Right lobe of liver (tissue), 4 donors: ENCODE measurements at regions not wholly inside any gene's neighbourhood (a gene's known extent, or its start where the extent isn't known, plus 50 kb on each side); places are given as distances from the start of the nearest gene placed in this dataset.

ENCODE experiments used
- CTCF ChIP-seq, 4 donors: fragments of 200-600 bp in 3 of 4; fragments of 450-650 bp in 1 of 4; IDR thresholded peaks; one replicate each; pipeline versions ENCODE4 v1.5.1 to v1.8.0; 2016 to 2022; ENCODE audit warnings: antibody characterized with exemption in 4 of 4, mild to moderate bottlenecking in 2 of 4
- POLR2A ChIP-seq: fragments of 450-650 bp; IDR thresholded peaks from one replicate; pipeline ENCODE4 v1.6.1; 2017; ENCODE audit warnings: antibody characterized with exemption, mild to moderate bottlenecking
- donor health status: DM: no; HTN: no; CAD: no.
- donor health status: DM: no; HTN: no; CAD: no.
- donor health status: DM: no; HTN: yes; CAD: no.

GRCh38 chr5:33114361-33114760 is 326.4 kb upstream of the TARS1 start:
- TF ChIP-seq POLR2A (no peak), CTCF (IDR thresholded peaks at IDR 0.05) (no peak)
